Lower lobe of right lung (tissue), 2 donors: ENCODE measurements at regions not wholly inside any gene's neighbourhood (a gene's known extent, or its start where the extent isn't known, plus 50 kb on each side); places are given as distances from the start of the nearest gene placed in this dataset.
"Not testable (repeated sequence)": the region's sequence is repeated elsewhere in the genome, so short reads cannot be mapped to it uniquely, and the experiment has no call there.

Experiments
- ATAC-seq, 2 donors: fragments of 200-7000 bp; cut with Tn5 transposase; one replicate each; pipeline ENCODE4 v1.9.1; 2020 to 2022; ENCODE audit warnings: mild to moderate bottlenecking in 2 of 2, moderate library complexity in 2 of 2
- DNase-seq: peaks from one replicate; pipeline ENCODE4 v3.0.0-alpha.2; 2020
- H3K27ac ChIP-seq: fragments of 200-600 bp; one replicate; pipeline ENCODE4 v1.8.0; 2022
- H3K27me3 ChIP-seq: fragments of 200-600 bp; one replicate; pipeline ENCODE4 v1.8.0; 2022; ENCODE audit warnings: low read depth
- H3K36me3 ChIP-seq: fragments of 200-600 bp; one replicate; pipeline ENCODE4 v1.8.0; 2022; ENCODE audit warnings: mild to moderate bottlenecking
- H3K4me1 ChIP-seq: fragments of 200-600 bp; one replicate; pipeline ENCODE4 v1.8.0; 2022
- H3K4me3 ChIP-seq: fragments of 200-600 bp; one replicate; pipeline ENCODE4 v1.8.0; 2022; ENCODE audit warnings: mild to moderate bottlenecking
- H3K9me3 ChIP-seq: fragments of 200-600 bp; one replicate; pipeline ENCODE4 v1.8.0; 2022
- CTCF ChIP-seq: fragments of 200-600 bp; IDR thresholded peaks from one replicate; pipeline ENCODE4 v1.8.0; 2022; ENCODE audit warnings: antibody characterized with exemption, mild to moderate bottlenecking
- intact Hi-C: fragments of 100-400 bp; cut with DNase I; formaldehyde crosslinking; loops from one replicate; pipeline ENCODE4 v1.11.0; 2022
- donor health status: DM: no; HTN: yes; CAD: no; lungs with severe emphysema.

DNA sequence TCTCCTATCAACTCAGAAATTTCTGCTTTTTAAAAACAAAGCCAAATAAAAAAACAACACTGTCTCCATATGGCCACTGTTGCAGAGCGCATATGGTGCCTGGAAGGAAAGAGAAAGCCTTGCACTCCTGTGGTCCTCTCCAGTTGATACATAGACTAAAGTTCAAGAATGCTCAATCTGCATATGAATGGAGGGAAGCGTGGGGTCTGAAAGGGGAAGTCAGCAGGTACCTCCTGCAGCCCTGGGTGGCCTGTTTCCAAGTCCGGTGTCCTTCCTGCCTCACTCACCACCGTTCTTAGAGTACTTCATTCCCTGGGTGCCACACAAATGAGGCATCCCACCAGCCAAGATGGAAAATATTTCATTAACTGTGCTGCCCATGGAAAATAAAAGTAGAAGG, 138.3 kb upstream of the PALS2 start:
- H3K4me1 ChIP-seq: no peaks in the 10 kb centered on the region
- no peak overlapping the region for H3K27ac ChIP-seq
- H3K27me3 ChIP-seq: no peaks in the 10 kb centered on the region
- H3K4me3 ChIP-seq: no peak overlapping the region
- TF ChIP-seq CTCF: no peak
- no peaks in the 10 kb centered on the region for H3K9me3 ChIP-seq
- H3K36me3 ChIP-seq: no peaks in the 10 kb centered on the region
- ATAC-seq (no peak), DNase-seq (no peak)
- intact Hi-C loops: no loop called here

- DNase-seq: no peak
- ATAC-seq: no peak
- Histone ChIP-seq H3K36me3 (no peaks in the 10 kb centered on the region), H3K27me3 (no peaks in the 10 kb centered on the region), H3K4me3 (no peak overlapping the region), H3K4me1 (no peaks in the 10 kb centered on the region), H3K9me3 (no peaks in the 10 kb centered on the region), H3K27ac (no peak overlapping the region)
- no peak for TF ChIP-seq CTCF
- intact Hi-C loops: no loop called here
These were observed 136.9 kb upstream of the PALS2 start for GRCh38 chr7:24436131-24436920.

GRCh38 chr7:24438232-24438631, 135.0 kb upstream of the PALS2 start:
- H3K27me3 ChIP-seq: no peaks in the 10 kb centered on the region
- ATAC-seq (no peak), DNase-seq (no peak)
- H3K4me1 ChIP-seq: no peaks in the 10 kb centered on the region
- H3K36me3 ChIP-seq: no peaks in the 10 kb centered on the region
- no peak for TF ChIP-seq CTCF
- H3K4me3 ChIP-seq: no peak overlapping the region
- H3K9me3 ChIP-seq: no peaks in the 10 kb centered on the region
- H3K27ac ChIP-seq: no peak overlapping the region
- intact Hi-C loops: no loop called here

DNA sequence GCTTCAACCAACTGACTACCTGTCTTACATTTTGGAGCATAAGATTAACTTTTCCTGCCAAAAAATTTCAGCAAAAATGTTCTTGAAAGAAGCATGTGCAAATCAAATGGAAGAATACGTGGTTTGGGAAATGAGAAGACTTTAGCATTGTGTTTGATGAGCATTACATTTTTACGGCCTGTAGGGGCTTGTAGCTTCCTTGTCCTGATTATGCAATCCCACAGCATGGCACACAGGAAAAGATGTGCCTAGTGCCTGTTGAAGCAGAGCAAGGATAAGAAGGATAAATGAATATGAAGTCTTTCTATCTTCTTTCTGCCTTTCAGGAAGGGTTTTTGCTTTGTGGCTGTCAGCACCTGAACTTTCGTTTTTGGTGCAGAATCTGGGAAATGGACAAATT, 134.1 kb upstream of the PALS2 start:
- H3K36me3 ChIP-seq, H3K27ac ChIP-seq, H3K9me3 ChIP-seq, ATAC-seq, H3K4me1 ChIP-seq, H3K4me3 ChIP-seq, H3K27me3 ChIP-seq, intact Hi-C loops, DNase-seq: not testable (repeated sequence)

DNA sequence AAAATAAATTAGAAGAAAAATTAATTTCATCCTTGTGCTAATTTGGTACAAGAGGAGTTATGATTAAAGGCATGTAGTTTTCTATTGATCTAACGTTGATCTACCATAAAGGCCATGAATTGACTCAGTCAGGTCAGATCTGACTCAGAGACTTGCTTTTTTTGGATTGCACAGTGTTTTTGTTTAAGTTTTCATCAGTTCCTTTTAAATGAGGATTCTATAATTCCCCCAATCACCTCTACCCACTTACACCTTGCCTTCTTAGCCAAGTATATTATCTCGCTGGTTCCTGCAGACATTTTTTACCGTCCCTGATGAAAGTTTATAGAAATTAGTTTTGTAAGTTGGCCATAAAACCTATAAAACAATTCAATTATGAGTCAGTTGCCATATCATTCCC, 132.4 kb upstream of the PALS2 start:
- Histone ChIP-seq H3K36me3 (no peaks in the 10 kb centered on the region), H3K27ac (no peak overlapping the region), H3K4me3 (no peak overlapping the region), H3K4me1 (no peaks in the 10 kb centered on the region), H3K9me3 (no peaks in the 10 kb centered on the region), H3K27me3 (no peaks in the 10 kb centered on the region)
- no peak for DNase-seq
- ATAC-seq: no peak
- intact Hi-C loops: no loop called here
- TF ChIP-seq CTCF: no peak

- no peaks in the 10 kb centered on the region for H3K9me3 ChIP-seq
- TF ChIP-seq CTCF: no peak
- ATAC-seq (no peak), DNase-seq (no peak)
- no peaks in the 10 kb centered on the region for H3K4me1 ChIP-seq
- no peaks in the 10 kb centered on the region for H3K27me3 ChIP-seq
- no peaks in the 10 kb centered on the region for H3K36me3 ChIP-seq
- no peak overlapping the region for H3K4me3 ChIP-seq
- no peak overlapping the region for H3K27ac ChIP-seq
- intact Hi-C loops: no loop called here
These were observed 131.8 kb upstream of the PALS2 start for GRCh38 chr7:24441314-24442027.
